Kidney tubule cell (primary cell): ENCODE measurements at regions not wholly inside any gene's neighbourhood (a gene's known extent, or its start where the extent isn't known, plus 50 kb on each side); places are given as distances from the start of the nearest gene placed in this dataset.

Experiments used
- DNase-seq: peaks from one replicate; pipeline ENCODE4 v3.0.0-alpha.2; 2018; ENCODE audit warnings: low spot score

- DNase-seq = no peak
Measured at GRCh38 chr5:63727583-63727982, 234.7 kb downstream of the HTR1A start.

GRCh38 chr5:63726496-63726895 is 235.7 kb downstream of the HTR1A start:
- no peak for DNase-seq

- no peak for DNase-seq
Measured at GRCh38 chr5:63719147-63719546, 243.1 kb downstream of the HTR1A start.

- DNase-seq = no peak
Measured at GRCh38 chr5:63700241-63700640, 262.0 kb downstream of the HTR1A start.

GRCh38 chr5:63697811-63698210 is 264.4 kb downstream of the HTR1A start:
- DNase-seq = no peak

- DNase-seq = no peak
Measured at GRCh38 chr5:63690546-63690945, 271.7 kb downstream of the HTR1A start.

- DNase-seq = no peak
Measured at GRCh38 chr5:63687854-63688516, 274.3 kb downstream of the HTR1A start.

GRCh38 chr5:63686938-63687337 is 275.3 kb downstream of the HTR1A start:
- DNase-seq = peak; percentile 35

- peak; percentile 11 for DNase-seq
Measured at GRCh38 chr5:63686181-63686580, 276.1 kb downstream of the HTR1A start.

GRCh38 chr5:63685454-63685853 is 276.8 kb downstream of the HTR1A start:
- no peak for DNase-seq

- DNase-seq = no peak
Measured at GRCh38 chr5:63674881-63675280, 287.4 kb downstream of the HTR1A start.

- DNase-seq = no peak
Measured at GRCh38 chr5:63655043-63655442, 307.2 kb downstream of the HTR1A start.

GRCh38 chr5:63650581-63650980 is 311.7 kb downstream of the HTR1A start:
- DNase-seq = no peak

- no peak for DNase-seq
Measured at GRCh38 chr5:63648376-63648775, 313.9 kb downstream of the HTR1A start.

- no peak for DNase-seq
Measured at GRCh38 chr5:63629951-63630630, 332.2 kb downstream of the HTR1A start.

GRCh38 chr5:63613442-63613841 is 348.8 kb downstream of the HTR1A start:
- no peak for DNase-seq

- DNase-seq = no peak
Measured at GRCh38 chr5:63603996-63604395, 358.2 kb downstream of the HTR1A start.

GRCh38 chr5:63602971-63603370 is 359.3 kb downstream of the HTR1A start:
- no peak for DNase-seq

- no peak for DNase-seq
Measured at GRCh38 chr5:63596254-63596653, 366.0 kb downstream of the HTR1A start.

GRCh38 chr5:63573380-63573779 is 388.9 kb downstream of the HTR1A start:
- DNase-seq = no peak

GRCh38 chr5:63572740-63573139 is 389.5 kb downstream of the HTR1A start:
- no peak for DNase-seq

GRCh38 chr5:63570752-63571151 is 391.5 kb downstream of the HTR1A start:
- no peak for DNase-seq

- no peak for DNase-seq
Measured at GRCh38 chr5:63564789-63565188, 397.5 kb downstream of the HTR1A start.
